Sciatic nerve (tissue), 2 donors: ENCODE measurements at regions not wholly inside any gene's neighbourhood (a gene's known extent, or its start where the extent isn't known, plus 50 kb on each side); places are given as distances from the start of the nearest gene placed in this dataset.
"Not testable (repeated sequence)": the region's sequence is repeated elsewhere in the genome, so short reads cannot be mapped to it uniquely, and the experiment has no call there.

Source experiments
- ATAC-seq: fragments of 200-7000 bp; cut with Tn5 transposase; one replicate; pipeline ENCODE4 v1.9.1; 2020; ENCODE audit warnings: mild to moderate bottlenecking, moderate library complexity
- DNase-seq: peaks from one replicate; pipeline ENCODE4 v3.0.0-alpha.2; 2020; ENCODE audit warnings: low spot score
- intact Hi-C: fragments of 100-400 bp; cut with DNase I; formaldehyde crosslinking; loops from one replicate; pipeline ENCODE4 v1.14.2; 2022
- donor health status: DM: no; HTN: no; CAD: no.
- donor health status: DM: no; HTN: no; CAD: no.

DNA sequence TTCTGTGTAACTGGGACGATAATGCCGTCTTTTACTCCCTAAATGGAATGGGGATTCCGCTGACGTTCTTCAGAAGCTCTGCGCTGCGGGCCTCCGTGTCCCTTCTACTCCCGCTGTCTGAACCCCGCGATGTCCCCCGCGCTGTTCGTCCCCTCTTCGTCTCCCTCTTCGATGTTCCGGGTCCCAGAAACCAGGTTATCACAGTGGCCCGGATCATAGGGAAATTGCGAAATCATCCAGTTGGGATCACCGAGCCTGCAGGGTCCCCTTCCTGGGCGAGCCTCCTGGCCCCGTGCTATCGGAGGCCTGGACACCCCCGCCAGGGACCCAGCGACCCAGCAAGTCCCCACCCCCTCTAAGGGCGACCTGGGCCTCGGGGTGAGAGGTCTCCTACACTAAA lies 154.2 kb downstream of the PPIAL4G start:
- no peak for ATAC-seq

DNA sequence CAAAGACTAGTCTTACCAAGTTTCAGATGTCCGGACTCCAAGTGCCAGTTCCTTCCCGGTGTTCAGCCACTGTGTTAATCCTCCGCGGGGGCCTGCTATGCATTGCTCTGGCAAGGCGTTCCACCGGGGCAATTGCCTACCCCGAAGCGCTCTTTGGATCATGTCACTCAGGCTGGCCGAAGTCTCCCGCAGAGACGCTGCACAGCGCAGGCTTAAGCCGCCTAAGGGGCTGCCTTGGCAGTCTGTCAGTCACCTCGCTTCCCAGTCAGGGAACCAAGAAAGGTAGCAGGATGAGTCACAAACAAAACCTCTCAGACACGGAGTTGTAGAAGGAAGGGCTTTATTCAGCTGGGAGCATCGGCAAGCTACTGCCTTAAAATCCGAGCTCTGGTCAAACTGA lies 158.1 kb downstream of the PPIAL4G start:
- intact Hi-C loops, ATAC-seq, DNase-seq: not testable (repeated sequence)

More for the DNA sequence above, 154.2 kb downstream of the PPIAL4G start:
- DNase-seq, result no peak
- intact Hi-C loops, result no loop called here

DNA sequence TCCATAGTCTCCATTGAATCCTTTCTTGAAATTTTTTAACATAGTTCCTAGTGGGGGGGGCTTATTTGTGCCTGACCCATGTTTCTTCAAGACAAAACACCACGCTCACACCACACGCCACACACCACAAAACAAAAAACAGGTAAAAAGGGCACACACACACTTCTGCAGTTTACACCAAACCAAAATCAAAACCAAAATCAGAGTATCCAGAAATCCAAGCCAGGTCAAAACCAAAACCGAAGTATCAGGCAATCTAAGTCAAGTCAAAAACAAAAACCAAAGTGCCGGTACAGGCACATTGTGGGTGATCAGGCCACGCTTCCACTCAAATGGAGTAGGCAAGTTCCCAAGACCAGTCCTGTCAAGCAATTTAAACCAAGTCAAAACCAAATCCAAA lies 158.6 kb downstream of the PPIAL4G start:
- intact Hi-C loops, ATAC-seq: not testable (repeated sequence)

DNA sequence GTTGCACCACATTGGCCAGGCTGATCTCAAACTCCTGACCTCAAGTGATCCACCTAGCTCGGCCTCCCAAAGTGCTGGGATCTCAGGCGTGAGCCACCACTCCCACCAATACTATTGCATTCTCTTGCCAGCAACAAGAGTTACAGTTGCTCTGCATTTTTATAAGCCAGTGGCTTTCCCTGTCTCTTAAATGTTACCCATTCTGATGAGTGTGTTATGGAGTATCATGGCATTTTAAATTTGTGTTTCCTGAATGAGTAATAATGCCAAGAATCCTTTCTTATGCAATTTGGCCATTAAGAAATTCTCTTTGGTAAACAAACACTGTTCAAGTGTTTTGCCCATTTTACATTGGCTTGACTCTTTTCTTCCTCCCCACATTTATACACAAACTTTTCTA lies 163.0 kb downstream of the PPIAL4G start:
- ATAC-seq, DNase-seq, intact Hi-C loops: not testable (repeated sequence)

More for the DNA sequence above, 158.6 kb downstream of the PPIAL4G start:
- not testable (repeated sequence) for DNase-seq

DNA sequence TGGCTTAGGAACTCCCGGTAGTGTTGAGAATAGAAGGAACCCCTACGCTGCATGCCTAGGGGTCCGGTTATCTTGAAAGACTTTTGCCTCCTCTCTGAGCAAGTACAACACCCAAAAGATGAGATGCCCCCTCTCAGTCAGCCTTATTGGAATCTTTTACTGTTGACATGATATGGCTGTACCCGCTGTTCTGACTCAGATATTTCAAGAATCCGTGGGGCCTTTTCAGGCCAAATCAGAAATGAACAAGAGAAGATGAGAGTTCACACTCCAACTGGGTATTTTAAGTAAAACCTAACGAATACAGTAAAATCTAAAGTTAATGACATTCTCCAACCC lies 164.2 kb downstream of the PPIAL4G start:
- no peak for ATAC-seq
- intact Hi-C loops, result no loop called here
- DNase-seq, result no peak

DNA sequence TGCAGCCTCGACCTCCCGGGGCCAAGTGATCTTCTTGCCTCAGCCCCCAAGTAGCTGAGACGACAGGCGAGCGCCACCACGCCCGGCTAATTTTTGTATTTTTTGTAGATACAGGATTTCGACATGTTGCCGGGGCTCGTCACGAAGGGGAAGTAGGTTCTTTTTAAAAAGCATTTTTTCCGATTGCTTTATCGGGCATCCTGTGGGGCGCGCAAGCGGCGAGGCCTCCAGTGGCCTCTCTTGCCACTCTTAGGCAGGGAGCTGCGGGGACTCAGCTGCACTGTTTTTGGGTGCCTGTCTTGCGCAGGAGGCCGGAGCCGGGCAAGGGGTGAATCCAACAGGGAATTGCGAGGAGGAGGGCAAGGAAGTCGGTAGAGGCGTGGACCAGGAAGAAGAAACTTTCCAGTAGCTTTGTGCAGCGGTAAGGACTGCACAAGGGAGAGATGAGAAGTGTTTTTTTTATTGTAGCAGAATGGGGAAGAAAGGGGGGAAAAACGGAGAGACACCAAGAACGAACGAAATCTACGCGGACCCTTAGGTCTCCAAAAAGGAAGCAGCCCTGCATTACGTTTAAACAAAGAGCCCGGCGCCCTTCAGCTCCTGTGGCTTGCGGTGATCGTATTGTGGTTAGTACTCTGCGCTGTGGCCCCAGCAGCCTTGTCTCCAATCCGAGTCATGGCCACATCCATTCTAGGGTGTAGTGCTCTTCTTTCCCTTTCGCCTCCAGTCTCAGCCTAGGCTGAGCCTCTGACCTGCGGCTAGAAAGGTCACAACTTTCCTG lies 164.8 kb downstream of the PPIAL4G start:
- ATAC-seq (peak; percentile 55), DNase-seq (no peak)
- intact Hi-C loops, result no loop called here

DNA sequence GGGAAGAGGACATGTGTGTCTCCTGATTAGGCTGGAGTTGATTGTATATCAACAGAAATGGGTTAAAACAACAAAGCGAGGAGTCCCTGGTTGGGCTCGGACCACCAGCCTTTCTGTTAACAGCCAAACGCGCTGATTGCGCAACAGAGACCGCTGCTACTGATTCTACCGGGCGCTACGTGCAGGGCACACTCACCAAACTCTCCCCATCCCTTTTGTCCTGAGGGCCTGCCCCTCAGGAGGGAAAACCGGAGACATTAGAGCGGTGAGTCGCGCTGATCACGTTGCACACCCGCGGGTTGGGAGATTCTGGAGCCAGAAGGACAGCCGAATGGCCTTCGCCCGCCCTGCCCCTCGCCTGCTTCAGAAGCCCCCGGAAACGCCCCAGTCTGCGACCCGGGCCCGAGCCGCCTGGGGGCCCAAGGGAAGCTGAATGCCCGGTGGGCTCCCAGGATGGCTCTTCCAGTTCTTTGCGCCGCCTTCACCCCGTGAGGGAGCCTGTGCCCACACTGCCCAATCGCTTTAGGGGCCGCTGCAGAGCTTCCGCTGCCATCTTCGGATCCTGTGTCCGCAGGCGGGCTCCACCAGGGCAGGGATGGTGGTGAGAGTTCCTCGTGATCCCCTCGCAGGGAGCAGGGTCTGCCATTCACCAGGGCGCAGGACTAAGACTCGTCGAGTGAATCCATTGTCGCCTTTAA lies 165.4 kb upstream of the NBPF11 start:
- intact Hi-C loops, result no loop called here
- DNase-seq (no peak), ATAC-seq (no peak)

DNA sequence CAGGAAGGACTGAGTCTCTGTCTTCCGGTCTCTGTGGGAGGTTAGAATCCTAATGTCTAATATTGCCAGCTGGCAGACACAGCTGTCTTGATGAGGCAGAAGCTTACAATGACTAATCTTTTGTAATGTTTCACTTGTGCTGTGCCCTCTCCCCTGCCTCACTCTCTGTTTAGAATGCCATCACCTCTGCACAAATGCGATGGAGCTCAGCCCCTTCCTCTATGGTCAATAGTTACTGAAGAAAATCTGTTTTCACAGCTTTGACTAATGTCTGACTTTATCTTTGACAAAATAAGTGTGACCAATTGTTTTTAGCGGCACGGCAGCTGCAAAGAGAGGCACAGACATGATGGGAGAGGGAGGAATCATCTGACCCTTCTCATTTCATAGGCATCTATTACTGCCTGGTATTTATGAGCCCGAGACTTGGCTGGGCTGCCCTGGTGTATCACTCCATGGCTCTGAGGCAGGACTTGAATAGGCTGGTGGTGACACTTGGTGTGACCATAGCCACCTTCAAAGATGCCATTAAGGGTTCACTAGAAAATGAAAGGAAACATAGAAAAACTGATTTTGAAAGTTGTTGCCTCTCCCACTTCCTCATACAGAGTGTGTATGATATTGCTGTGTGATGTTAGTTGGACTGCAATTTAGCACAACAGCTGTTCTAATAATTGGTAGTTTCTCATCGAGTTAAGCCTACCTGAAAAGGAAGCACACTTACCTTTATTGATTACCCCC lies 163.2 kb upstream of the NBPF11 start:
- ATAC-seq (no peak), DNase-seq (no peak)
- intact Hi-C loops, result no loop called here

DNA sequence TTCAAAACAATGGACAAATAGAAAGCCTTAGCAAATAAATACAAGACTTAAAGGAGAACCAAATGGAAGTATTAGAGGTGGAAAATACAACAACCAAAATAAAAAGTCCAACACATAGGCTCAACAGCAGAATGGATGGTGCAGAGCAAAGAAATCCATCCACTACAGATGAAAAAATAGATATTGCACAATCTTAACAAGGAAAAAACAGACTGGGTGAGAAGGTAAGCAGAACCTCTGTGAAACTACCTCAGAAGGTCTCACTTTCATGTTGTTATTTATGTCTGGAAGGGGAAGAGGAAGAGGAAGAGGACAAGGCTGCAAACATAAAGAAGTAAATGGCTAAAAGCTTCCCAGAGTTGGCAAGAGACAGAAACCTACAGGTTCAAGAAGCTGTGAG lies 158.7 kb upstream of the NBPF11 start:
- no peak for DNase-seq
- intact Hi-C loops, result no loop called here
- no peak for ATAC-seq

DNA sequence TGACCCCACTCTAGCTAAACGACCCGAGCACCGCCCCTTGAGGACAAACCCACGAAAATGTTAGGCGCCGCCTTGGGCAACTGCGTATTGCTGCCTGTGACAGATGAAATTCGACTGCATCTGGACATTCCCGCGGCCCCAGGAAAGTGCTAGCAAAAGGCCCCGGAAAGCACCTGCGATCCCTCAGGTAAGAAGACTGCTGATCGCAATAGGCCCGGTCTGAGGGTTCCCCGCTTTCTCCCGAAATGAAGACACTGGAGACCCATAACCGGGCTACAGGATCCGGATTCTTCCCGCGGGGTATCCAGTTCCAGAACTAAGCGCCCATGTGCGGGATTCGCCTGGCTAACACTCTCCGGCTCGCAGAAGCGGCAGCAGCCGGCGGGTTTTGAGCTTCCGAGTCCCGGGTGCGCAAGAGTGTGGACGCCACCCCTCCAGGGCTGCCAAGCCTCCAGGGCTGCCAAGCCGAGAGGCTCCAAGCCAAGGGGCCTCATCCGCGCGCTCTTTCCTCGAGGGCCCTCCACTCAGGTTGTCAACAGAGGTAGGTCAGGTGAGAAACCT lies 157.9 kb upstream of the NBPF11 start:
- DNase-seq (no peak), ATAC-seq (no peak)
- intact Hi-C loops, result no loop called here

DNA sequence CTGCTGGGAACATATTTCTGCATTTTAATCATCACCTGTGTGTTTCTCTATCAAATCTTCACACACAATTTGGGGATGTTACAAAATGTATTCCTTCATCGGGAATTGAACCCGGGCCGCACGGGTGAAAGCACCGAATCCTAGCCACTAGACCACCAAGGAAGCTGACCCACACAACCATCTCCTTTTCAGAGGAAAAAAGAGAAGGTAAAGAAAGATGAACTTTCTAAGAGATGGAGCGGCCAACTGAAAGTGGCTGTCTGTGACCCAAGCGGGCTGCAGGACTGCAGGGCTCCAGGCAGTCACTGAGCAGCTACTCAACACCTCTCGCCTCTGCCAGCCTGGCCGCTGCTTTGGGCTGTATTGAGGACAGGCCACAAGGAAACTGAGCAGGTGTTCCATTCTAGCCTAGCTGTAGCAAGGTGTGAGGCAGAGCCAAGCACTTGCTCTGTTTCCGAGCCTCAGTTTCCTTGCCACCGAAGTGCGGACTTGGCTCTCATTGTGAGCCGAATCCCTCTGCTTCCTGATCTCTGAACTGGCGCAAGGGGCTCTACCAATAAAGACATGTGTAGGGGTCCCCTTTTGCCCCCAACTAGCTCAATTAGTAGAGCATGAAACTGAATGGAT lies 156.9 kb upstream of the NBPF11 start:
- DNase-seq, result no peak
- ATAC-seq, result no peak
- intact Hi-C loops, result no loop called here

DNA sequence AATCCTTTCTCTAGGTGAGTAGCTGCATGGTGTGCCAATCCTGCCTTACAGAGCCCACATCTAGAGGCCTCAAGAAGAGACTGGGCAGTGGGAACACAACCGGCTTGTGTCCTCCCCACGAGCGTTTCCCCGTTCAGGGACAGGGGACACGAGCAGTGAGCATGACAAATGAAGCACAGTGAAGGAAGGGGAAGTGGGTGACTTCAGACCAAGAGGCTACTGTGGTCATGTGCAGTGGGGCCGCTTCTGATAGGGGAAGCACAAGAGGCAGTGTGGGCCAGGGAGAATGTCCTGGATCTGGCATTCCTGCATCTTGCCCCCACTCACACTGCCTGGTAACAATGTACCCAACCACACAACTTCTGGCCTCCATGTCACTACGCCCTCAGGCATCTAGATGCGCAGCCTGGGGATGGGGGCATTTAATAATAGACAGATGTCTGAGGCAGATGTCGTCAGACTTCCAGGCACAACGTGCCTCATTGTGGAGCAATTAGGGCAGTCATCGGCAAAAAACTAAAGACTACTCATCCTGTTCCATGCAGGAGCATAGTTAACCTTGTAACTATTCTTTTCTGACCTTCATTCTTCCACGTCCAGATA lies 155.6 kb upstream of the NBPF11 start:
- intact Hi-C loops, result no loop called here
- DNase-seq (no peak), ATAC-seq (no peak)

DNA sequence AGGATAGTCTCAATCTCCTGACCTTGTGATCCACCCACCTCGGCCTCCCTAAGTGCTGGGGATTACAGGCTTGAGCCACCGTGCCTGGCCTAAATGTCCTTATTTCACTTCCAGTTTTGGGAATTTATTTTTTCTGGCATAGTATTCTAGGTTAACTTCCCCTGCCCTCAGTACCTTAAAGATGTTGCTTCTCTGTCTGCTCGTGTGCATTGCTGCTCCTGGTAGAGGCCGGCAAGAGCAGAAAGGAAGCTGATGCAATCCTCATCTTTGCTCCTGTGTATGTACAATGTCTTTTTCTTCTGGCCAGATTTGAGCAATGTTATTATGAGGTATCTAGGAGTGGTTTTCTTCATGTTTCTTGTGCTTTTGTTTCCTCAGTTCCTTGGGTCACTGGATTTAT lies 152.9 kb upstream of the NBPF11 start:
- ATAC-seq, DNase-seq, intact Hi-C loops: not testable (repeated sequence)

DNA sequence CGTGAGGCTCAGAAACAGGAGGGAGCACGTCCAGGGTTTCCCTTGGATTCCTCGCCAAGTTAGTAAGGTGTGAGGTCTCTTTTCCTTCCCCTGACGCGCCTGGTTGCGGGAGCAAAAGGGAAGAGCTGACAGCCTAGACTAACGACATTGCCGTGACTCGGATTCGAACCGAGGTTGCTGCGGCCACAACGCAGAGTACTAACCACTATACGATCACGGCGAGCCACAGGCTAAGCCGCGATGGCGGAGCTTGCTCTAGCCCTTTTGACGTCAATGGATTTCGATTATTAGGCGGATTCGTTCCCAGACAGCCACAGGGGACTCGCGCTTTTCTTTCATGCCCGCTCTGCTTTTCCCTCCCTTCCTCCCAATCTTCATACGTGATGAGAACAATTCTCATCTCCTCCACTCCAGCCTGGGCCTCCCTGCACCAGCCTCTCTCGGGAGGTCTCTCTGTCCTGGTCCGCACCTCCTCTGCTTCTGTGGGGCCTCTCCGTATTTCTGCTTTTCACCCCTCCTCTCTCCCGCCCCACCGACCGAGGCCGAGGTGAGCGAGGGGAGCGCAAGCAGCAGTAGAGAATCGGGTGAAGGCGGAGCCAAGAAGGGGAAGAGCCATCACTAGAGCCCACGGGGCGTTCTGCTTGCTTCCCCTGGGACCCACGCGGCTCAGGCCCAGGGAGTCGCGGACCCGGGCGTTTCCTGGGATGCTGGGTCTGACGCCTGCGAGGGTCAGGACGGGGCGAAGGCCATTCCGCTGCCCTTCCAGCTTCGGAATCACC lies 150.7 kb upstream of the NBPF11 start:
- peak; percentile 93 for ATAC-seq
- peak; percentile 78 for DNase-seq
- intact Hi-C loops, result not testable (repeated sequence)

DNA sequence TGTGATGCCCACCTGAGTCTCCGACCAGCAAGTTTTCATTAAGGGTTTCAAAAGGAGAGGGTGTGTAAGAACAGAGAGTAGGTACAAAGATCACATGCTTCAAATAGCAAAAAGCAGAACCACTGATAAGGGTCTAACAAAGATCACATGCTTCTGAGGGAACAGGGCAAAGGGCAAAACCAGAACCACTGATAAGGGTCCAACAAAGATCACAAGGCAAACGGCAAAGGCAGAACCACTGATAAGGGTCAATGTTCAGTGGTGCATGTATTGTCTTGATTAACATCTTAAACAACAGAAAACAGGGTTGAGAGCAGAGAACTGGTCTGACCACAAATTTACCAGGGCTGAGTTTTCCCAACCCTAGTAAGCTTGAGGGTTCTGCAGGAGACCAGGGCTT lies 145.8 kb upstream of the NBPF11 start:
- intact Hi-C loops, DNase-seq, ATAC-seq: not testable (repeated sequence)

DNA sequence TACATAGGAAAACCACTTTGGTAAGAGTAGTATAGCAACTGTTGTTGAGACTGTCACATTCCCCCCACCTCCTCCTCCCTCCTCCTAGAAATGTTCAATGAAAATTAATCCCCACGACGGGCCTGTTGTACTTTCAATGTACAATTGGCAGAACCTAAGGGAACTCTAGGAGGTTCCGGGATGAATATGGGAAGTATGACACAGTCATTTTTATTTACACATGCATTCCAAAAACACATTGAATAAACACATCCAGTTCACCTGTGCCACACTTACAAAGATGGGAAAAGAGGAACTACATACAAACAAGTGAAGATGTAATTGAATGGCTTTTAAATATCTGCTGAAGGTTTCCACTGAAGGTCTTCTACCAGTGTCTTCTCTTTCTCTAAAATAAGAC lies 144.4 kb upstream of the NBPF11 start:
- intact Hi-C loops, result no loop called here
- ATAC-seq (no peak), DNase-seq (no peak)

DNA sequence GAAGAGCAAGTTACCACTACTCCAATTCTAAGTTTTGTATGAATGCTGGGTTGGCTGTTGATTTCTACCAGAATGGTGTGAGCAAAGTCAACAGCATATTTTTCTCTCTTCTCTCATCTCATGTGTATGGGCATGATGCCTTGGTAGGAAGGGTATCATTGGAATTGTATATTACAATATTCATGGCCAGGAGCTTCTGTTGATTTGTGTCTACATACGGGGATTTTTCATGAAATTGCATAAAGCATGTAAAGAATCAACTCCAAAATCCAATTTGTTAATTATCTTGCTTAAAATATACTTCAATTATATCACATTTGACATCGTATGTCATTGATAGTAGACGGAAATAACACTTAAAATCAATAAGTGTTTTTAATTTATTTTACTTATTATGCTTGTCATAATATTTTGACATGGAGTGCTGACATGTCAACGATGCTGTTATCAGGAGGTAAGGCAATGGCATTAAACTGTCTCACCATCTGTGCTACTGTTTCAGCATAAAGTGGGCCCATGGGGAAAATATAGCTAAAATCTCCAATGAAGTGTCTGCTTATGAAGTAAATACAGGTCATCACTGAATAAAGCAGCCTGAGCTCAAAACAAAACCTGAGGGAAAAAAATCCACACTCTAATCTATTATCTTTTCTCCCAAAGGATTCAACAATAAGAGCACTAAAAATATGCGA lies 142.2 kb upstream of the NBPF11 start:
- DNase-seq, result no peak
- intact Hi-C loops, result no loop called here

DNA sequence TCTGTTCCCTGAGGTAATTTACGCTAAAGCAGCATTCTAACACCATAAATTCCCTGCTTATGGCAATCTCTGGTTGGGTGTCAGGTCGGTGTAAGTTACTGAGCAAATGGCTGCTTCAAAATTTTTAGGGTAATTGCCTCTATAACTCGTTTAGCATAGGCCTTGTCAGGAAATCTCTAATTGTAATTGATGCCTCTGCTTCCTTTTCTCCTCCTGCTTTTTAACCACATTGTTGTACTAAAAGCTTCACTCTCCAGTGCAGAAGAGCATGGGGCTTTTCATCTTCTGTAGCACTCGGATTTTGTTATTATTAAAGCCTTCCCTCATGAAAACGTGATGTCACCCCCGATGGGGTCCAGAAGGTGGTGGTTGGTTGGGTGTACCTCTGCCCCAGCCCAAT lies 141.6 kb upstream of the NBPF11 start:
- intact Hi-C loops, result no loop called here
- no peak for ATAC-seq
- DNase-seq, result no peak

More for the DNA sequence above, 142.2 kb upstream of the NBPF11 start:
- no peak for ATAC-seq
